ENCODE measurements at regions not wholly inside any gene's neighbourhood (a gene's known extent, or its start where the extent isn't known, plus 50 kb on each side); places are given as distances from the start of the nearest gene placed in this dataset.

GRCh38 chr14:71529848-71530247, 402.4 kb upstream of the RGS6 start:
- TF ChIP-seq CTCF (conservative IDR thresholded peaks at IDR 0.05; ENCODE audit: low read length) (no peak), EZH2phosphoT487 (IDR thresholded peaks at IDR 0.05; ENCODE audit: borderline replicate concordance) (no peak)

Data from Loucy (cell line).